ENCODE measurements at regions not wholly inside any gene's neighbourhood (a gene's known extent, or its start where the extent isn't known, plus 50 kb on each side); places are given as distances from the start of the nearest gene placed in this dataset.

DNA sequence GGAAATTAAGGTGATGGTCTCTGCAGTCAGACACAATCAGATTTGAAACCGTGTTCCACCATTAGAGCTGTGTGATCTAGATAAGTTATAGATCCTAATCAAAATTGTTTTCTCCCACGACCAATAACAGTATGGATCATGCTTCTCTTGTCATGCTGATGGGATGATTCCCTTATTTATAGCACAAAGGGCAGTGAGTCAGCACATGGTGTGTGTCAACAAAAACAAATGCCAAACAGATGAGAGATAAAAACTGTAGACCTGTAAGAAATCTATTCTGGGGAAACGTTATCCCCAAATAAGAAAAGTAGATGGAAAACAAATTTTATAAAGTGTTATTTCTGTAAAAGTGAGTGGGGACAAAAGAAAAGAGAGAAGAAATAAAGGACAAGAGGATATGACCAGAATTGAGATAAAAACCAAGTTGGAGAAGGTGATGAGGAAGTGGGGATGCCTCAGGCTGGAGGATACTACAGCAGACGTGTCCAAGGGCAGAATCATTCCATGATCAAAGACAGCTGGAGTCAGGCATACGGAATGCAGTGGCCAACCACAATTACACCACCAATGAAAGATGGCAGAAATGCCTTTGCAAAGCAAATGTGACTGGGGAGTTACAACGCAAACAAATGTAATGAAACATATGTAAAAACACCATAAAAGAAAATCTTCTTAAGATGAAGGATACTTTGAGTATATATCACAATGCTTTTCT is 377.8 kb upstream of the PRKX start:
- TF ChIP-seq, protein P1, sequence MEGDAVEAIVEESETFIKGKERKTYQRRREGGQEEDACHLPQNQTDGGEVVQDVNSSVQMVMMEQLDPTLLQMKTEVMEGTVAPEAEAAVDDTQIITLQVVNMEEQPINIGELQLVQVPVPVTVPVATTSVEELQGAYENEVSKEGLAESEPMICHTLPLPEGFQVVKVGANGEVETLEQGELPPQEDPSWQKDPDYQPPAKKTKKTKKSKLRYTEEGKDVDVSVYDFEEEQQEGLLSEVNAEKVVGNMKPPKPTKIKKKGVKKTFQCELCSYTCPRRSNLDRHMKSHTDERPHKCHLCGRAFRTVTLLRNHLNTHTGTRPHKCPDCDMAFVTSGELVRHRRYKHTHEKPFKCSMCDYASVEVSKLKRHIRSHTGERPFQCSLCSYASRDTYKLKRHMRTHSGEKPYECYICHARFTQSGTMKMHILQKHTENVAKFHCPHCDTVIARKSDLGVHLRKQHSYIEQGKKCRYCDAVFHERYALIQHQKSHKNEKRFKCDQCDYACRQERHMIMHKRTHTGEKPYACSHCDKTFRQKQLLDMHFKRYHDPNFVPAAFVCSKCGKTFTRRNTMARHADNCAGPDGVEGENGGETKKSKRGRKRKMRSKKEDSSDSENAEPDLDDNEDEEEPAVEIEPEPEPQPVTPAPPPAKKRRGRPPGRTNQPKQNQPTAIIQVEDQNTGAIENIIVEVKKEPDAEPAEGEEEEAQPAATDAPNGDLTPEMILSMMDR (conservative IDR thresholded peaks at IDR 0.05; ENCODE audit: low read depth, low read length), result no peak
- TF ChIP-seq EZH2 (IDR thresholded peaks at IDR 0.05; ENCODE audit: low read length, unreplicated experiment) (no peak), EZH2phosphoT487 (IDR thresholded peaks at IDR 0.05; ENCODE audit: borderline replicate concordance, low read length) (no peak)
